Endothelial cell of umbilical vein (primary cell): ENCODE measurements at regions not wholly inside any gene's neighbourhood (a gene's known extent, or its start where the extent isn't known, plus 50 kb on each side); places are given as distances from the start of the nearest gene placed in this dataset.

Experiments used
- BruUV-seq: library from RNA; stranded (reverse); fragments of 400-500 nt; replicated peaks from 2 replicates; lab custom pipeline; 2021; lab: Mats Ljungman, UMichigan
- CTCF ChIA-PET: fragments of 300-600, 350-600 bp; sonication (Branson Sonifier 250); formaldehyde crosslinking; loops from one replicate; lab custom pipeline; 2021; ENCODE audit warnings: antibody characterized with exemption, inconsistent platforms; lab: Charles Lee
- POLR2A ChIA-PET: fragments of 300-600, 350-600 bp; sonication (Branson Sonifier 250); formaldehyde crosslinking; loops from one replicate; lab custom pipeline; 2021; ENCODE audit warnings: antibody characterized with exemption, inconsistent platforms; lab: Charles Lee
- DNase-seq: peaks from one replicate; pipeline ENCODE4 v3.0.0-alpha.2; 2011; ENCODE audit warnings: low read depth, low spot score
- FAIRE-seq: peaks from 2 replicates; lab custom pipeline; 2011; peaks lifted over from hg19 to GRCh38; lab: Jason Lieb, UNC
- H2AFZ ChIP-seq: 2 replicates; pipeline ENCODE4 v1.6.0; 2012; ENCODE audit warnings: low read depth, low read length, control low read depth, inconsistent platforms
- H3K27ac ChIP-seq: 2 replicates; pipeline ENCODE4 v1.5.1; 2011; ENCODE audit warnings: low read depth, mild to moderate bottlenecking, control low read depth, low read length, moderate library complexity; ENCODE audit not compliant: insufficient read depth
- H3K27me3 ChIP-seq, 2 experiments: 2 replicates each; pipeline versions ENCODE4 v1.6.0 to v1.6.1; 2011; ENCODE audit warnings: low read length in 2 of 2, mixed read lengths in 1 of 2; ENCODE audit not compliant: control insufficient read depth in 2 of 2, insufficient read depth in 2 of 2
- H3K36me3 ChIP-seq, 2 experiments: 2 replicates in 1 of 2; 3 replicates in 1 of 2; pipeline ENCODE4 v1.5.1; 2011; ENCODE audit warnings: low read length in 2 of 2, mild to moderate bottlenecking in 1 of 2, moderate library complexity in 1 of 2; ENCODE audit not compliant: control insufficient read depth in 2 of 2, insufficient read depth in 2 of 2; ENCODE audit errors: extremely low read depth in 1 of 2
- H3K4me1 ChIP-seq: 3 replicates; pipeline ENCODE4 v1.5.1; 2011; ENCODE audit warnings: mild to moderate bottlenecking, low read length; ENCODE audit not compliant: control insufficient read depth, insufficient read depth; ENCODE audit errors: extremely low read depth
- H3K4me2 ChIP-seq: 2 replicates; pipeline ENCODE4 v1.6.1; 2011; ENCODE audit warnings: low read length, control low read depth, mixed read lengths; ENCODE audit not compliant: insufficient read depth
- H3K4me3 ChIP-seq, 3 experiments: fragments of 200-600 bp in 1 of 3; sonication (generic), shearing (Covaris generic) in 1 of 3; replicated peaks in 1 of 3; 2 replicates each; pipeline ENCODE4 v1.5.1; 2011 to 2016; ENCODE audit warnings: control low read depth in 3 of 3, low read length in 3 of 3, mild to moderate bottlenecking in 2 of 3, inconsistent platforms in 1 of 3, low read depth in 1 of 3, moderate library complexity in 1 of 3; ENCODE audit not compliant: insufficient read depth in 1 of 3
- H3K79me2 ChIP-seq: 2 replicates; pipeline ENCODE4 v1.6.0; 2012; ENCODE audit warnings: low read length, inconsistent platforms; ENCODE audit not compliant: control insufficient read depth, insufficient read depth
- H3K9ac ChIP-seq: replicated peaks from 2 replicates; pipeline ENCODE3; 2011; ENCODE audit warnings: low read length, control low read depth; ENCODE audit not compliant: insufficient read depth; ENCODE audit errors: extremely low read depth
- H3K9me1 ChIP-seq: replicated peaks from 3 replicates; pipeline ENCODE4 v1.6.0; 2011; ENCODE audit warnings: mild to moderate bottlenecking, low read length; ENCODE audit not compliant: control insufficient read depth, insufficient read depth; ENCODE audit errors: extremely low read depth
- H3K9me3 ChIP-seq: replicated peaks from 2 replicates; pipeline ENCODE4 v1.5.1; 2012; ENCODE audit warnings: low read length, inconsistent platforms; ENCODE audit not compliant: control insufficient read depth, insufficient read depth
- H4K20me1 ChIP-seq: replicated peaks from 2 replicates; pipeline ENCODE3; 2011; ENCODE audit warnings: mild to moderate bottlenecking, low read length; ENCODE audit not compliant: control insufficient read depth, insufficient read depth; ENCODE audit errors: extremely low read depth
- CTCF ChIP-seq, 2 donors: IDR thresholded peaks; 1 replicate in 1 of 2; 2 replicates in 1 of 2; pipeline ENCODE4 v1.5.1; 2011; ENCODE audit warnings: low read length in 2 of 2, mild to moderate bottlenecking in 2 of 2, moderate library complexity in 2 of 2, control low read depth in 1 of 2, inconsistent platforms in 1 of 2, low read depth in 1 of 2; ENCODE audit not compliant: insufficient read depth in 1 of 2; ENCODE audit errors: extremely low read depth in 1 of 2
- EZH2 ChIP-seq: IDR thresholded peaks from 2 replicates; pipeline ENCODE4 v1.6.1; 2012; ENCODE audit warnings: borderline replicate concordance, low read depth, mild to moderate bottlenecking, moderate library complexity, low read length, inconsistent platforms; ENCODE audit not compliant: severe bottlenecking
- FOS ChIP-seq: IDR thresholded peaks from 2 replicates; pipeline ENCODE4 v1.6.1; 2011; ENCODE audit warnings: mild to moderate bottlenecking, low read length, moderate library complexity, borderline replicate concordance; ENCODE audit not compliant: insufficient read depth
- GATA2 ChIP-seq: IDR thresholded peaks from 2 replicates; pipeline ENCODE4 v1.7.0; 2011; ENCODE audit warnings: low read depth, mild to moderate bottlenecking, moderate library complexity, mixed read lengths, low read length; ENCODE audit not compliant: insufficient read length, insufficient read depth
- JUN ChIP-seq: IDR thresholded peaks from 2 replicates; pipeline ENCODE4 v1.6.1; 2011; ENCODE audit warnings: borderline replicate concordance, low read depth; ENCODE audit not compliant: insufficient read length, insufficient read depth
- MAX ChIP-seq: IDR thresholded peaks from 2 replicates; pipeline ENCODE4 v1.6.1; 2011; ENCODE audit not compliant: insufficient read depth, insufficient read length
- MYC ChIP-seq: IDR thresholded peaks from one replicate; pipeline ENCODE4 v1.6.1; 2011; ENCODE audit warnings: mild to moderate bottlenecking, low read depth, low read length
- POLR2A ChIP-seq: IDR thresholded peaks from 2 replicates; pipeline ENCODE4 v1.6.1; 2012; ENCODE audit warnings: low read depth, mild to moderate bottlenecking, control low read depth, low read length
- POLR2AphosphoS5 ChIP-seq: IDR thresholded peaks from 2 replicates; pipeline ENCODE4 v1.6.1; 2012; ENCODE audit warnings: low read depth, mild to moderate bottlenecking, control low read depth, low read length, moderate library complexity; ENCODE audit not compliant: insufficient read depth
- dilution Hi-C: fragments of 300-500 bp; cut with MboI; formaldehyde crosslinking; loops from one replicate; pipeline ENCODE4 v1.15.0; 2019; ENCODE audit warnings: low sequenced_read_pairs; ENCODE audit not compliant: extremely low pct_ligation_motif_present
- intact Hi-C: fragments of 100-400 bp; cut with micrococcal nuclease; formaldehyde crosslinking; loops from one replicate; pipeline ENCODE4 v1.10.0; 2022

- ChIA-PET POLR2A (no interaction called here), CTCF (no interaction called here)
- H3K9ac ChIP-seq = no peak overlapping the region
- H3K27ac ChIP-seq = no peak overlapping the region
- H3K4me1 ChIP-seq = no peaks in the 10 kb centered on the region
- H2AFZ ChIP-seq = no peak overlapping the region
- FAIRE-seq = no peak
- H3K9me1 ChIP-seq = no peaks in the 10 kb centered on the region
- H3K9me3 ChIP-seq = no peaks in the 10 kb centered on the region
- dilution Hi-C loops = no loop called here
- H4K20me1 ChIP-seq = no peaks in the 10 kb centered on the region
- peaks cover 0 to 1% of the 10 kb centered on the region in 2 experiments for H3K27me3 ChIP-seq
- no TSS peak for BruUV-seq
- no peaks in the 10 kb centered on the region for H3K36me3 ChIP-seq
- no peaks in the 10 kb centered on the region for H3K79me2 ChIP-seq
- H3K4me2 ChIP-seq = no peak overlapping the region
- H3K4me3 ChIP-seq = no peak overlapping the region
- intact Hi-C loops = no loop called here
- DNase-seq = no peak
- TF ChIP-seq MAX (no peak), POLR2AphosphoS5 (no peak), EZH2 (no peak), POLR2A (no peak), CTCF (IDR thresholded peaks at IDR 0.05; ENCODE audit: extremely low read depth in 1 of 2, insufficient read depth in 1 of 2, low read depth in 1 of 2, low read length in 2 of 2) (no peak), FOS (no peak), MYC (no peak), JUN (no peak), GATA2 (no peak)
Measured at GRCh38 chr7:114100810-114101209, 182.0 kb upstream of the PPP1R3A start.
